Erythroblast (primary cell): ENCODE measurements at regions not wholly inside any gene's neighbourhood (a gene's known extent, or its start where the extent isn't known, plus 50 kb on each side); places are given as distances from the start of the nearest gene placed in this dataset.
"Not testable (repeated sequence)": the region's sequence is repeated elsewhere in the genome, so short reads cannot be mapped to it uniquely, and the experiment has no call there.

Experiments used
- GATA1 ChIP-seq: IDR thresholded peaks from 2 replicates; pipeline ENCODE4 v1.6.1; 2011; ENCODE audit warnings: low read depth, mild to moderate bottlenecking, control low read depth, low read length, moderate library complexity
- POLR2A ChIP-seq: IDR thresholded peaks from 2 replicates; pipeline ENCODE4 v1.6.1; 2011; ENCODE audit warnings: mild to moderate bottlenecking, low read length

DNA sequence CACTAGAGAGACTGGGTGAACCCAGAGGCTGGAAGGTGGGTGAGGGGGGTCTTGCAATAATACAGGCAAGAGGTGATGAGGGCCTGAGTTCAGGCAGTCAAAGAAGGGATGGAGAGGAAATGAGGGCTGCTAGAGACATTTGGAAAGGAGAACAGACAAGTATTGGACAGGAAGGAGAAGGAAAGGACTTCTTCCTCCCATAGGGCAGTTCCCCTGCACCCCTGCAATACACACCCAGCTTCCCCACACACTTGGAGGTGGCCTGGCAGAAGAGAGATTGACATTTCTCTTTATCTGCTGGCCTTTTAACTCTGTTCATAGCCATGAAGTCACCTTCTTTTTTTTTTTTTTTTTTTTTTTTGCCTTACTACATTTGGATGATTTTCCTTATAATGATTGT, 68.9 kb upstream of the ZNG1B start:
- not testable (repeated sequence) for TF ChIP-seq POLR2A, GATA1
